HG03342 (cell line): ENCODE measurements at regions not wholly inside any gene's neighbourhood (a gene's known extent, or its start where the extent isn't known, plus 50 kb on each side); places are given as distances from the start of the nearest gene placed in this dataset.

ENCODE experiments used
- ATAC-seq: cut with Tn5 transposase; IDR thresholded peaks from one replicate; pipeline ENCODE4 v1.9.1; 2021; ENCODE audit warnings: mild to moderate bottlenecking, moderate library complexity; ENCODE audit not compliant: unreplicated experiment

DNA sequence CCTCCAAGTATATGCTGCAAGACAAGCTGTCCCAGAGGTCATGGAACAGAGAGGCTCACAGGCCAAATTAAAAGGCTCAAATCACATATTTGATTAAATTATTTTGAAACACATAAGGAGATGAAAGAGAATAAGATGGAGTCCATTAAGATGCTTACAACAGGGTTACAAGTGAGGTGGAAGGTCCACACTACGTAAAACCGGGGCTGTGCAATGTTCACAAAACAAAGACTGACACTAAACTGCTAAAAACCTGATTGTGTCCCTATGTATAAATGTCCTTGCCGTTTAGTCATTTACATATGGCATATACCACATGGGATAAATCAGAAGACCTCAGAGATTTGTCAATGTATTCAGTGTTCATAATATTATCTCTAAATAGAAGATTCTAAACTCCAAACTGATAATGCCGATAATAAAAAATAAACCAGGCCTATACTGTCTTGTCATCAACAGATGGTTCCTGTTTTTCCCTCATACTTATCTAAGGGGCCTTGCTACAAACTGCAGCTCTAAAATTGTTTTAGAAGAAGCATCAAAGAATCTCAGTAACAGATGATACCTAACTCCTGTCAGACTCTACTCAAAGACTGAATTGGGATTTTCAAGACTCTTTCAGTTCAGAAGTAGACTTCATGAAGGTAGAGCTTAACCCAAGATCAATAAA lies 51.8 kb upstream of the RIPOR2 start:
- ATAC-seq, result no peak

DNA sequence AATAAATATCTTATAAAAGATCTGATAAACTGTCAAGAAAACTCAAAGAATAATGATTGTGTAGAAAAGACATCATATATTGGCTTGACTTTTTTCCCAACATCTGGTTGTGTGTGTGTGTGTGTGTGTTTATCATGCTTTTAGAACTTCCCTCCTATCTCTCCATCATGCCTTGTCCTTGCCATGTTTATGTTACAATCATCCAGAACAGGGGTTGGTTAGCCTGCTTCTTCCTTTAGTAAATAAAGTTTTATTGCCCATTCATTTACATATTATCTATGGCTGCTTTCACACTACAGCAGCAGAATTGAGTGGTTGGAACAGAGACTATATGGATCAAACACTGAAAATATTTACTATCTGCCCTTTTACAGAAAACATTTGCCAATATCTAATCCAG lies 52.8 kb upstream of the RIPOR2 start:
- ATAC-seq, result no peak

DNA sequence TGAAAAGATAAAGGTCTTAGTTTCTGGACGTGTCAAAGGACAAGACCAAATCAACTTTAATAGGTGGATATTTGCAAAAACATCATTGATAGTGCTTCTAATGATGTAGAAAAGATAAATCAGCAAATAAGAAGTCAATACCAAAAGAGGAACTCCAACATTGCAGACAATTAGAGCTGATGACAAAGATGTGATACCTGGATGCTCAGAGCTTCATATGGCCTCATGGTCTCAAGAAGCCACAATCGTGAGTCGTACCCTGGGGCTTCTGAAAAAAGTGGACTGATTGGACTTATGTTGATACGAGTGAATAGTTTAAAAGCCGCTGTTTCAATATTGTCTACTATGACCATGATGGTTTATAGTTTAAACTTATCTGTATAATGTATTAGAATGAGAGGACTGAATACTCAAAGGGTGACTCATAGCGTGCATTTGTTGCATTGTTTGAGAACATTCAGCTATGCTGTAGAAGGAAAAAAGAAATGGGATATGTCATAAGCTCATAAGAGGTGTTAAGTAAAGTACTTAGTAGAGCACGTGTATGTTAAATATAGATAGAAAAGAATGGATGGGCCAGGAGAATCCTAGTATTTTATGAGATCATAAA lies 54.6 kb upstream of the RIPOR2 start:
- no peak for ATAC-seq

DNA sequence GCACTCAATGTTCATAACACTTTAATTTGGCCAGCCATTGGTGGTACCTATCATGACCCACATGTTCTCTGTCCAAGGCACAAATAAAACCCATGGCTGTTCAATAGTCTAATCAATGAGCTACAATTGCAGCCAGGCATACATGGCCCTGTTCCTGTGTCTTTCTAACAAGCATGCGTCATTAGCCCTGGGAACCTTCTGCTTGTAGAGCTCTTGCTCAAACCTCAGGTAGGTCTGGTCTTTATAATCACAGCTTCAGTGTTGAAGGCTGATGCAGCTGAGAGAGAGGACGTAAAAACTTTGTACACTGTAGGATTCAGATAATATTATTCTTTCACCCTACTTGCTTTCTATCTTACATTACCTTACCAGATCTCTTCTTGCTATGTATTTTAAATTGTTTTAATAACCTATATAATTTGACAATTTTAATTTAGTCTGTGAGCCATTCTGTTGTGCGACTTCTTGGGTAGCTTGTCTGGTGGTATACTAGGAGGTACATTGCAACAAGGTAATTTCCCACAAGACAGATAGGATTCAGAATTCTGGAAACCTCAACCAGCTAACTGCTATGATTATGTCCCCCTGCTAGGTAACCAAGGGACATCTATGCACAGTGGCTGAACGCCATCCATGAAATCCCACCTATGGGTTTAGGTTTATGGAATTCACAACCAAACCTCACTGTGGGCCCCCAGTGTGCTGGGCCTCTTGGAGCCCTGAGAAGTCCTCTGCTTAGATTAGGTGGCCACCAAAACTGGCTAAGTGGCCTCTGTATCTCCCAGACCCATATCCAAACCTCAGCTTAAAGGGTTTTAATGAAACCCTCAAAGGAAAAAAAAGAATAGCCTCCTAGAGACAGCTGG lies 55.4 kb upstream of the RIPOR2 start:
- no peak for ATAC-seq

DNA sequence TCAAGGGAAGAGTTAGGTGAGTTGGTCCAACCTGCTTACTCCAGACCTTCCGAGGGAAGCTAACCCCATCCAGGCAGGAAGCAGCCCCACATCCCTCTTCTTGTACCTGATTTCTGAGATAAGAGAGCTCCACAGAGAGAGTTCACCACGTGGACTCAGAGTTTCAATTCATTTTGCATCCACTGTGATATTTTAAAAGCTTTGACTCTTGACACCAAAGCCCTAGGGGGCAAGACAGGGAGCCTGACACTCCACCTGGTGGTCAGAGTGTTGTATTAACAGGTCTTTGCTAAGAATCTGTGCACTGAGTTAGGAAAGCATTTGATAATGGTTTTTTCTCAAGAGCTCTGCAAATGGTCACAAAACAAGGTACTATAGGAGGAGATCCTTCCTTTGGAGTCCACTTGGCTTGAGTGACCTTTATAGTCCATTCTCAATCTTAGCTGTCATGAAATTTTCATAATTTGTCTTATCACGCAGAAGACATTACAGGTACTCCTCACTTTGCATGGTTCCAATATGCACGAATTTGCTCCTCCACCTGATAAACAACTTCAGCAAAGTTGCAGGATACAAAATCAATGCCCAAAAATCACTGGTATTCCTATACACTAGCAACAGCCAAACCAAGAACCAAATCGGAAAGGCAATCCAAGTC lies 56.2 kb upstream of the RIPOR2 start:
- peak; percentile 92 for ATAC-seq

DNA sequence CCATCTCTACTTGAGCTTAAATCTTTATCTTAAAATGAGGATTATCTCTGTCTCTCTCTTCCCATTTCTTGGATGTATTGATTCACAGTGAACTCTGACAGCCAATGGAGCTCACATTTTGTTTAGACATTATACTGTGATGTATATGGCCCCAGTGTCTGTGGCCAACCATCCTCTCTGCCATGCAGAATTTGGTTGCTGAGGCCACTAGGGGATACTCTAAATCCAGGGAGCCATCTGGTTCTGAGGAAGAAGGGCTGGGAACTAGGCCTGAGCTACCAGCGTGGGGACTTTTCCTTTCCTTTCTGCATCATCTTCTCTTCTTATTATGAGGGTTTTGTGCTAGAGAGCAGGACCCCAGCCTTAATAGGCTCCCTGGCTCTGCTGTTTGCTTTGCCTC lies 59.1 kb upstream of the RIPOR2 start:
- no peak for ATAC-seq

DNA sequence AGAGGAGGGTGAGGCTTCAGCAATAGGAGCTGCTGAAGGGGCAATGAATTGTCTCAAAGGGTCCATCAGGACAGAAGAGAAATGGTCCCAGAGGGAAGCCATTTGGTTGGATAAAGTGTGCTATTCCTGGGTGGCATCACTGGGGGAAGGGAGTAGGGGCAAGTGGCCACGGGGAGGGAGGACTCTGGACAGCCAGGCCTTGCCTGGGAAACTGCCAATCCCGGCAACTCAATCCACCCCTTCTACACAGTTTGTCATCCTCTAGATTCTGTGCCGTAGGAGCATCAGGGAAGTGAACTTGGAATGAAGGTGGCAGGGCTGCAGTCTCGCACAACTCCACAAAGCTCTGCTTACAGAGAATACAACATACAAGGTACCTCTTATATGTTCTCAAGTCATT lies 59.5 kb upstream of the RIPOR2 start:
- ATAC-seq, result no peak

DNA sequence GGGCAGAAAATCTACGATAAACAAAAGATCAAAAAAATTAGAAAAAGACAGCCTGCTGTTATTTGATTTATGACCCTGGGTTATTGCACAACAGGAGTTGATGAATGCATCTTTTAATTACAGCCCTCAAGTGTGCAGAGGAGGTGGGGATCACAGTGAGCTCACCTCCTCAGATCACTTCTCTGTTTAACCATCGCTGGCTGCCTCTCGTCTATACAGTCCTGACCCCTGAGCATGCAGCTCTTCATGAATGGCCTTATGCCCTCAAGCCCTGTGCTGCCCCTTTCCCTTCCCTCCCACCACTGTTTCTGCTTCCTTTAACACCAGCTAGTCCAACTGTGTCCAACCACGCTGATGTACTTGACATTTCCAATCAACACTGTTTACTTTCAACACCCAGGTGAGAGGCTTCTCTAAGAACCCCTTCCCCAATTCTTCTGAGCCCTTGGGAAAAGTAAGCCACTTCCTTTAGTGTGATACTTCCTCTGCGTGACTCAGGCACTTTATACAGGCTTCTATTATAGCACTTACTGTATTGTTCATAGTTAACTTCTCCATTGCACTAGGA lies 60.6 kb upstream of the RIPOR2 start:
- ATAC-seq, result no peak

DNA sequence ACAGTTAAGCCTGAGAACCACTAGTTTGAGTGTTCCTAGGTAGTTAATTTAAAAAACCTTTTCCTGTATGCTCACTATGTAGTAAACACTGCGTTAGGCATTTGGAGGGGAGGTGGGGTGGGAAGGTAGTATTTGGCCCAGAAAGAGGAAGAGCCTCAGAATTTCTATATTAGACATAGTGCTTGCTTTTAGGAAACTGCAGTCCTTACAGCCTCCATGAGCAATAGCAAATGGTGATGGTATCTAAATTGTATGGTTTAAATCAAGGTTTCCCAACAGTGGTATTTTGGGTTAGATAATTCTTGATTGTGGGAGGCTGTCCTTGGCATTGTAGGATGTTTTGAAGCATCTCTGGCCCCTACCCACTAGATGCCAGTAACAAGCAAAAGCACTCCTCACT lies 61.5 kb upstream of the RIPOR2 start:
- ATAC-seq, result no peak

DNA sequence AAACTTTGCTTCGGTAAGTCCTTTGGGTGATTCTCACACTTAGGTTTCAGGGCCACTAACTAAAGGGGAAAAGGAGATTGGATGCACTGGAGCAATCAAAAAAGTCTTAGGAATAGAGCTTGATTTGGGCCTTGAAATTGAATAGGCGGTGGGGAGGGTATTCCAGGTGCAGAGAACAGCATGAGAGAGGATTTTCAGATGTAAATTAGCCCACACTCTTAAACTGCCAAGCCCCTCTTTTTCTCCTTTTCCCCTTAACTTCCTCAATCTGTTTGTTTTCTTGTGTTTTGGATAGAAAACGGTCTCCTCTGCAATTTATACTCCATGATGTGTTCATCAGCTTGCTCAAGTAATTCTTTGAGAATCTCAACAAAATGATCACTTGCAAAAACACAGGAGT lies 62.1 kb upstream of the RIPOR2 start:
- ATAC-seq, result no peak

DNA sequence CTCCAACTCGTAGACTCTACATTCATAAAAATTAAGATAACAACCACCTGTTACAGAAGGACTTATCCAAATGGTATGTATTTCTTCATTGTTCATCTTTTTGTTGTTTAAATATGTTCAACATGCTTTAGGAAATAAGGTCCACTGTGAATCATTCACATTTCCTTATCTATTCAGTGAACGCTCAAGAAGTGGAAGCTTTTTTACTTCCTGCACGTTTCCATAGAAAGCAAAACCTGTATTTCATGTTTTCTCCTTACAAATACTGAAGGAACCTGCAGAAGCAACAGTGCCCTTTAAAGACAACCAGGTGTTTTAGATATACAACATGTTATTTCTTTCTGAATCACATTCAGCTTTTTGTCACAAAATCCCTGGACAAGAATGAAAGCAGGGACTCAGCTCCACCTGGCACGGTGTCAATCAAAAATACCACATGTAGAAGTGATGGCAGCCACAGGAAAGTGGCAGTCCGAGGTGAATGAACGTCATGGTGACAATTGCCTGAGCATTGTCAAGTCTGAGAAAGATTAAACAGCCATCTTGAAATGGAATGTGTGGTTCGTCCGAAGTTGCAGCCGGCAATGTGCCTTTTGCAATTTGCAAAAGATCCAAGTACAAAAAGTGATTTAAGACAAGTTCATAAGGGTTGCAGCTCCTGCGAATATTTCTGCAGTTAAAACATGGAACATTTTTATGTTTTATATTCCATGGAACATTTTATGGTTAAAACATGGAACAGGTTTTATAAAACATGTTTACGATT lies 66.7 kb upstream of the RIPOR2 start:
- ATAC-seq, result no peak

DNA sequence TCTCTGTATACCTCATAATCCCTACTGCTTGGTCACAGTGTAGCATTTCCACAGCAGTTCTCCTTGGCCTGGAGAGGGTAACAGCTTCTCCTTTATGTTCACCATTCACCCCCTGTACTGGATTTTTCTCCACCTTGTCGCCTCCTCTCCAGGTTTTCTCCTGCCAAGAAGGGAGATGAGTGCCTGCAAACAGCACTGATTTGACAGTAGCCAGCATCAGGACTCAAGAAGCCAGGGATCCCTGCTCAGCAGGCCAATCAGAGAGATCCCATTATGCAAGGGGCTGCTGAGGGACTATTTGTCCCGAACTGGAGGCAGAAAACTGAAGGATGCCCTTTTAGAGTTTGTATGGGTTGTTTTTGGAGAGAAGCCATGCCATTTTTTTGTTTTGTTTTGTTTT lies 68.6 kb upstream of the RIPOR2 start:
- no peak for ATAC-seq

DNA sequence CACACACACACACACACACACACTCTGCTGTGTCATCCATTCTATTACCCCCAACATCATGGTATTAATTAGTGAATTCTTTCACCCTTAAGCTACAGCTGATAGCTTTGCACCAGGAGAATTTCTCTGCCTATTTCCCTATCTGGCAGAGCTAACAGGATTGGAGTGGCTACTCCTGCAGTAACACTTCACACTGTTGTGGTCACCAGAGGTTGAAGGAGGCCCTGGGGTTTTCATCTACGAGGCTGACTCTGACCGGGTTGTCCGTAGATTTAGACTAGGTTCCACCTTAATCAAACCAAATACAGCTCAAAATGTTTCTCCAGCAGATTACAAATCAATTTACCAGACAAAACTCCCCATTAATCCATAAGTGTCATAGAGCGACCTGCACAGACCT lies 69.2 kb upstream of the RIPOR2 start:
- no peak for ATAC-seq

DNA sequence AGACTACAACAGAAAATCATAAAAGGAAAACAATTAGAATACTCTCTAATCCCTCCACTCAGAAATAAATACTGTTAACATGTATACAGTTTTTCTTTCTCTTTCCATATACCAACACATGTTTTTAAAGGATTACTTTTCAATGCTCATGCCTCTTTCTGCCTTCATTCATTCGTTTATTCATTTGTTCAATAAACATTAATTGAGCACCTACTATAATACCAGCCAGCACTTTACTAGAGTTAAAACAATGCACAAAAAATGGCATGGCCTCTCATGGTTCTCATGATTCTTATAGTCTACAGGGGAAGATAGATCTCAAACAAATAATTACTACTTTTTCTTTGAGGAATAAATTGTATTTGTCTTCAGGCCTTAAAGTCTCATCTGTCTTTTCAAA lies 70.3 kb upstream of the RIPOR2 start:
- no peak for ATAC-seq

DNA sequence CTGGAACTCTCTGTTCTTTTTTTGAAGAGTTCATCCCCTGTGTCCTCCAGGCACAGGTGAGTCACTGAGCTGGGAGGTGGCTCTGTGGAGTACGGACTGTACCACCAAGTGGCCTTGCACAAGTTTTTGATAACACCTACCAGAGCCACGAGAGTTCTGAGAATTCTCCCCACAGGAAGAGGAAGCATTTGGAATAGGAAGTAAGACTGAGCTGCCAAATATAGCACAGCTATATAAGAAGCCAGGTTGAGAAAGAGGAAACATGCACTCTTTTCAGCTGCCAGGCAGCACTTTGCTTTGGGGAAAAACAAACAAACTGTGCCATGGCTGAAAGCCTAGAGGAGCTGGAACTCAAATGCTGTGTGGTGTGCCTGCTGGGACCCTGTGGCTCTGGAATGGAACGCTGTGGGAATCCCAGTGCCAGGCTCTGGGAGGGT lies 70.8 kb upstream of the RIPOR2 start:
- ATAC-seq, result no peak

DNA sequence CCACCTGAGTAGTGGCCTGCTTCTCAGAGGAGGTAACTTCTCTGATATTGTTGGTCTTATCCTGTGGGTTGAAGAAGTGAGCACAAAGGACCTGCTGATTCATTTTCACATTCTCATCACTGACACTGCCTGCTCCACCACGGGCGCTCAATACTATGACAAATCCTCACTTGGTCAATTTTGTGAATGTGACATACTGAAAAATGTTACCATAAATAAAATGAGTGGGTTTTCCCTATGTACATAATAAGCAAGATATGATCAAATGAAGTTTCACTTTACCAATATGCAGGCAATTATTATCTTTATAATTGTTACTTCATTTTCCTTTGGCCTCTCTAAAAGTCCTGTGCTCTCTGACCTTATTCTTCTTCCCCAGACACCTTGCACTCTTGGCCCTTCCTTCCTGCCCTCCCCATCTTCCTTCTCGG lies 71.5 kb upstream of the RIPOR2 start:
- ATAC-seq, result peak; percentile 72

DNA sequence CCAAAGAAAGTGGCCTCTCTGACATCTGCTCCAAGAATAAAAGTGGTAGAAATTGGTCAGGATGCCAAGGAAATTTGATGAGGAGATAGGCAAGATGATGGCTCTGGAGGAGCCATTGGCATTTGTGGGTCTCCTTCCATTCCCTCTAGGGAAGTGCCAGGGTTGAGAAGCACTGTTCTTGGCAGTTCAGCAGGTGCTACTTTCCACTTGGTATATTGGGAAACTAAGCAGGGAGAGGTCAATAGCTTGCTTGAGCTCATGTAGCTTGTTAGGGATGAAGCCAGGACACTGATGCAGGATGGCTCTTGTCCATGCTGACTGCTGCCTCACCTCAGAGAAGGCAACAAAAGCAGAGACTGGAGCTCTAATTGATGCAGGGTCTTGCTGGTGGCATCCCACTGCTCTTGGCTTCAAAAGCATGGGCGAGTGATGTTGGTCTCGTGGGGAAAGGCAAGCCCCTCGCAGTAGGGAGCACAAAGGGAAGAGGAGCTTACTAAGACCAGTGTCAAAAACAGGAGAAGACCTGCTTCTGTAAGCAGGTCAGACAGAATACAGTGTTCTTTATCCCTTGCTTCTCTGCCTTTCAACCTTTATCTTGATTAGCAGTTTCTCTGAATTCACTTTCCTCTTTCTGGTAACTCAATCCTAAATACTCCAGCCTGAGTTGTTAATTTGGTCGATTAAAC lies 73.1 kb upstream of the RIPOR2 start:
- ATAC-seq, result no peak

DNA sequence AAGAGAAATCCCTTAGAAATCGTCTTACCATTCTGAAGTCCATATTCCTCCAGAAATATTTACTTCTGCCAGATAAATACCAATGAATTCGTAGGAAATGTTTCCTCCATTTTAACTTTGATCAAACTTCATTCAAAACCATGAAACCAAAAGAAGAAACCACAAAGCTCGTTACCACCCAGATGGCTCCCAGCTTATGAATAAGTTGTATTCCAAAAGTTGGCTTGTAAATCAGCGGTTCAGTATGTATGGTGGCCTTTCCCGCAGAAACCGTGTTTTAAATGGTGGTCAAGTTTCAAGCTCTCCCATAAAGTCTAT lies 73.6 kb upstream of the RIPOR2 start:
- no peak for ATAC-seq

DNA sequence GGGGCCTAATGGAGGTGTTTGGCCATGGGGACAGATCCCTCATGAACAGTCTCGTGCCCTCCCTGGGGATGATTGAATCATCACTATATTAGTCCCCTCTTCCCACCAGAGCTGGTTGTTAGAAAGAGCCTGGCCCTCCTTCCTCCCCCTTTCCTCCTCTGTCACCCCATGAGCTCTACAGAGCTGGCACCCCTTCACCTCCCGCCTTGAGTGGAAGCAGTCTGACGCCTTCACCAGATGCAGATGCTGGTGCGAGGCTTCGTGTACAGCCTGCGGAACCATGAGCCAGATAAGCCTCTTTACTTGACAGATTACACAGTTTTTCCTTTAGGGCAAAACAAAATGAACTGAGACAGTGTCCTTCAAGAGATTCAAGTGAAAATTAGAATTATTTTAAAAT lies 74.4 kb upstream of the RIPOR2 start:
- ATAC-seq, result no peak
